HEK293T (cell line): ENCODE measurements at regions not wholly inside any gene's neighbourhood (a gene's known extent, or its start where the extent isn't known, plus 50 kb on each side); places are given as distances from the start of the nearest gene placed in this dataset.

Experiments used
- CTCF ChIA-PET: fragments of 350-600 bp; formaldehyde crosslinking; extraction: SDS; loops from one replicate; lab custom pipeline; 2021; ENCODE audit warnings: antibody characterized with exemption, inconsistent platforms; lab: Yijun Ruan, JAX
- POLR2A ChIA-PET: fragments of 350-600 bp; formaldehyde crosslinking; extraction: SDS; loops from one replicate; lab custom pipeline; 2020; ENCODE audit warnings: antibody characterized with exemption, inconsistent platforms; lab: Yijun Ruan, JAX
- DNase-seq: peaks from one replicate; pipeline ENCODE4 v3.0.0; 2012; ENCODE audit warnings: mixed read lengths; ENCODE audit errors: extremely low spot score
- ARNT ChIP-seq: fragments of 450-650 bp; IDR thresholded peaks from 2 replicates; pipeline ENCODE4 v1.6.1; 2017; ENCODE audit warnings: mild to moderate bottlenecking
- BHLHE40 ChIP-seq: fragments of 450-650 bp; IDR thresholded peaks from 2 replicates; pipeline ENCODE4 v1.6.1; 2016; ENCODE audit warnings: mild to moderate bottlenecking, moderate library complexity, borderline replicate concordance
- CTBP1 ChIP-seq: fragments of 450-650 bp; IDR thresholded peaks from 2 replicates; pipeline ENCODE4 v1.6.1; 2016; ENCODE audit warnings: borderline replicate concordance
- ELF4 ChIP-seq: fragments of 450-650 bp; IDR thresholded peaks from 2 replicates; pipeline ENCODE4 v1.6.1; 2017; ENCODE audit warnings: antibody characterized with exemption
- FOXA1 ChIP-seq: fragments of 450-650 bp; IDR thresholded peaks from 2 replicates; pipeline ENCODE4 v1.6.1; 2016; ENCODE audit warnings: mild to moderate bottlenecking
- FOXK2 ChIP-seq: fragments of 450-650 bp; IDR thresholded peaks from 2 replicates; pipeline ENCODE4 v1.6.1; 2016; ENCODE audit warnings: mild to moderate bottlenecking
- FOXM1 ChIP-seq: fragments of 450-650 bp; IDR thresholded peaks from 2 replicates; pipeline ENCODE4 v1.6.1; 2017; ENCODE audit warnings: mild to moderate bottlenecking, borderline replicate concordance
- HDGF ChIP-seq: fragments of 450-650 bp; IDR thresholded peaks from 2 replicates; pipeline ENCODE4 v1.6.1; 2017; ENCODE audit warnings: antibody characterized with exemption, borderline replicate concordance
- L3MBTL2 ChIP-seq: fragments of 450-650 bp; conservative IDR thresholded peaks from 2 replicates; pipeline ENCODE4 v1.6.1; 2016; ENCODE audit warnings: mild to moderate bottlenecking
- LEF1 ChIP-seq: fragments of 450-650 bp; IDR thresholded peaks from 2 replicates; pipeline ENCODE4 v1.6.1; 2017; ENCODE audit warnings: mild to moderate bottlenecking, borderline replicate concordance
- NFRKB ChIP-seq: fragments of 450-650 bp; IDR thresholded peaks from 2 replicates; pipeline ENCODE4 v1.6.1; 2016; ENCODE audit warnings: mild to moderate bottlenecking, moderate library complexity
- SP1 ChIP-seq: fragments of 450-650 bp; IDR thresholded peaks from 2 replicates; pipeline ENCODE4 v1.6.1; 2017
- SUZ12 ChIP-seq: fragments of 450-650 bp; IDR thresholded peaks from 2 replicates; pipeline ENCODE4 v1.6.1; 2016; ENCODE audit warnings: mild to moderate bottlenecking
- TARDBP ChIP-seq: fragments of 450-650 bp; IDR thresholded peaks from 2 replicates; pipeline ENCODE4 v1.6.1; 2016
- ZNF384 ChIP-seq: fragments of 450-650 bp; IDR thresholded peaks from 2 replicates; pipeline ENCODE4 v1.6.1; 2016
- TF ChIP-seq, protein P1 (sequence below): fragments of 450-650 bp; IDR thresholded peaks from 2 replicates; pipeline ENCODE4 v1.6.1; 2016

DNA sequence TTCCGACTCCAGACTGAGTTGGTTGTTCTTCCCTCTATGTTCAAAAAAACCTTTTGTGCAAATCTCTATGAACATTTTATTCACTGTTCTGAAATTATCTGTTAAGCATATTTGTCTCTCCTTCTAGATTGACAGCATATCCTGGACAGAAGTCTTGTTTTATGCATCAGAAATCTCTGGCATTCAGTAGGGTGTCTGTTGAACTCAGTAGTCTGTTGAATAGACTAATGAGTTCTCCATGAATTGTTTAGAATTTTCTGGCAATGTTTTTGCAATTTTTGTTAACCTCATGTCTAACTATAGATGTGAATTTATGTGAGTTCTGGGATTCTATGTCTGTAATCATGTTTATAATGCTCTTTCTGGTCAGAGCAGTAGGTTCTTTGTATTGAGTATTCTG lies 222.5 kb upstream of the KCNMB2 start:
- no peak for DNase-seq
- POLR2A ChIA-PET, result no interaction called here
- CTCF ChIA-PET, result no interaction called here
- TF ChIP-seq SUZ12 (no peak), L3MBTL2 (no peak), LEF1 (no peak), BHLHE40 (no peak), HDGF (no peak), FOXM1 (no peak), SP1 (no peak), TARDBP (no peak), CTBP1 (no peak), ELF4 (no peak), FOXK2 (no peak), NFRKB (no peak)
- TF ChIP-seq, protein P1, sequence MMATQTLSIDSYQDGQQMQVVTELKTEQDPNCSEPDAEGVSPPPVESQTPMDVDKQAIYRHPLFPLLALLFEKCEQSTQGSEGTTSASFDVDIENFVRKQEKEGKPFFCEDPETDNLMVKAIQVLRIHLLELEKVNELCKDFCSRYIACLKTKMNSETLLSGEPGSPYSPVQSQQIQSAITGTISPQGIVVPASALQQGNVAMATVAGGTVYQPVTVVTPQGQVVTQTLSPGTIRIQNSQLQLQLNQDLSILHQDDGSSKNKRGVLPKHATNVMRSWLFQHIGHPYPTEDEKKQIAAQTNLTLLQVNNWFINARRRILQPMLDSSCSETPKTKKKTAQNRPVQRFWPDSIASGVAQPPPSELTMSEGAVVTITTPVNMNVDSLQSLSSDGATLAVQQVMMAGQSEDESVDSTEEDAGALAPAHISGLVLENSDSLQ, result no peak

DNA sequence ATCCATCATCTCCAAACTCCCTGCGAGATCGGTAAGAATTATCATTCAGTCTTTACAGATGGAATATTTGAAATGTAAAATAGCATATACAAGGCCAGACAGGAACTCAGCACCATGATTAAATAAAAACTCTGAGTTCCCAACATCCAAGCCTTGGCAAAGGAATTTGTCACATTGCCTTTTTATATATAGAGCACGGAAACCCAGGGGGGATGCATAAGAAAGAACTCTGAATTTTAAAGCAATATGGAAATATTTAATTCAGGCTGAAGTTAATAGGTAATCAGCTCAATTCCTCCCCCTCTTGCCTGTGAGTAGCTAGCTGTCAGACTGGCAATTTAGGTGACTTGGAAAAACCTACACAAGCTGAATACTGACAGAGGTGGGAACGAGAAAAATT lies 217.9 kb upstream of the KCNMB2 start:
- TF ChIP-seq SUZ12 (no peak), LEF1 (no peak), L3MBTL2 (no peak), ARNT (no peak), FOXK2 (no peak), SP1 (no peak), FOXM1 (no peak), HDGF (no peak), CTBP1 (no peak), FOXA1 (no peak), ZNF384 (no peak), ELF4 (no peak), NFRKB (no peak), TARDBP (no peak), BHLHE40 (no peak)
- TF ChIP-seq, protein P1, result no peak
- POLR2A ChIA-PET, result no interaction called here
- DNase-seq, result no peak
- CTCF ChIA-PET, result no interaction called here

DNA sequence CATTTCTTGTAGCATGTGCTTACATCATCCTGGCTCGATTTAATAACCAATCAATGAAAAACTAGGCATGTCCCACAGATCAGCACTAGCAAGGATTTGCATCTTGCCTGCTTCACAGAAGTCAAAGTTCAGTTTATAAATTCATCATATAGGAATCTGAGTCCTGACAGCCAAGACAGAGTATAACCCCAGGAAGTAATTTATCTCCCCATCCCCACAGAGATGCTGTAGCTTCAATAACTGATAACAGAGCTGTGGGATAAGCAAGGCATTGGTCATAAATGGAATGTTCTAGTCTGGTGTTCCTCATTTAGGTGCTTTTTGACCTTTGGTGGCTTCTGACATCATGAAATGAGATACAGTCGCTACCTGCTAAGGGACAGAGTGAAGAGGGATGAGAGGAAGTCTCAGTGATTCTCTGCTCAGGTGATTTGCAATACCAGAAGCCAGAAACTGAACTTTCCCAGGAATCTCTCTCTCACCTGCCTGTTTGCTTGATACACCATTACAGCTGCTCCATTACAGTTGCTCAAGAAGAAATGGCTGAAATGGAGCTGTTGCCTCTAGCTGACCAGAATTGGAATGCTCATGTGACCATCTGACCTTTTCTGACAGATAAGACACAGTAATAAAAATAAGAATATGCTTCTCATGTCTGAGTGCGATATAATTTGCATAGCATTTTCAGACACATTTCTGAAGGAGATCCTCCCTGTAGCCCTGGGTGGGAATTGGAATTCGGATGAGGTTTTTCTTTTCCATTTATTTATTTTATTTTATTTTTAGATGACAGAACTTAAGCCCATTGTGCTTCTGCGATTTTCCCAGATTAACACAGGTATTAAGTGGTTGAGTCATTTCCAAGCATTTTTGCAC lies 217.1 kb upstream of the KCNMB2 start:
- CTCF ChIA-PET, result interaction anchor here (0.7 kb wide), 1 partner anchor 77 kb away, joined by 4 read pairs; no protein-coding TSS in a partner anchor
- POLR2A ChIA-PET, result no interaction called here
- no peak for DNase-seq
- TF ChIP-seq NFRKB, result no peak
- TF ChIP-seq CTBP1, result no peak
- TF ChIP-seq BHLHE40, result no peak
- TF ChIP-seq FOXK2, result no peak
- TF ChIP-seq FOXA1, result no peak
- TF ChIP-seq, protein P1, result no peak
- no peak for TF ChIP-seq LEF1
- TF ChIP-seq HDGF, result no peak
- no peak for TF ChIP-seq ARNT
- no peak for TF ChIP-seq SUZ12
- TF ChIP-seq FOXM1, result no peak
- no peak for TF ChIP-seq ZNF384
- no peak for TF ChIP-seq TARDBP
- no peak for TF ChIP-seq ELF4
- no peak for TF ChIP-seq SP1
- no peak for TF ChIP-seq L3MBTL2

DNA sequence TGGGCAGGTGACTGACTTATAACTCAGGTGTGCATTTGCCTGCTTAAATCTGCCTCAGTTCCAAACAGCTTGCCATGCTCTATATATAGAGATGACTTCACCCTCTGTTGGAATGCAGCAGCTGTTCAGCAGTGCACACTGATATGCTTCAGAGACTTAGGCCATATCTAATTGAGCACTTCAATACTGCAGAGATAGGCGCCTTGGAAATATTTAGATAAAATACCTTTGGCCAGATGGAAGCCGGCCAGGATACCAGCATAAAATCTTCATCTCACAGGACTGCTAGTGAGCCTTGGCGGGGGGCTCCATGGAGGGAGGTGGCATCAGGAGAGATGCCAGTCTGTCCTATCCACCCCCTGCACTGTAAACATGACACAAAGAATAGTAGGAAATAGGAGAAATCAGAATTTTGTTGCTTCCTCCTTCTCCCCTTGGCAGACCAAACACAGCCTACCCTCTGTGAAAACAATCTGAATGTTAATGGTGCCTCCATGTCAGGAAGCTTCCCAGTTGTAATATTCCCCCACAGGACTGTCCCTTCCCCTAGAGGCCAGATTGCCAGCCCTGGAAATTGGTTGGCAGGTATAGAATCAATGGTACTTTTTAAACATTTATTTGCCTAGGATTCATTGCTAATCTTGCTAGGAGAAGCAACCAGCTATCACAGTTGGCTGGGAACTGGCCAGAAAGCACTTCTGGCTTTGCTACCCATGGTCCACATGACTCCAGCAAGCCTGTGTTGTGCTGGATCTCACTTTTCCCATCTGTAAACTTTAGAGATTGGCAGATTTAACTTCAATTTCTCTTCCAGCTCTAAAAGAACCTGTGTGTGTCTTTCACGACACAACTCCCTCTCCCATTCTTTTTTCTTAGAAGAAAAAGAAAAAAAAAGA lies 215.5 kb upstream of the KCNMB2 start:
- DNase-seq, result no peak
- TF ChIP-seq NFRKB, result no peak
- TF ChIP-seq SUZ12, result no peak
- no peak for TF ChIP-seq SP1
- TF ChIP-seq TARDBP, result no peak
- no peak for TF ChIP-seq BHLHE40
- TF ChIP-seq ARNT, result no peak
- POLR2A ChIA-PET, result no interaction called here
- CTCF ChIA-PET, result interaction anchor here (0.7 kb wide), 1 partner anchor 1268 kb away, joined by 4 read pairs; no protein-coding TSS in a partner anchor

DNA sequence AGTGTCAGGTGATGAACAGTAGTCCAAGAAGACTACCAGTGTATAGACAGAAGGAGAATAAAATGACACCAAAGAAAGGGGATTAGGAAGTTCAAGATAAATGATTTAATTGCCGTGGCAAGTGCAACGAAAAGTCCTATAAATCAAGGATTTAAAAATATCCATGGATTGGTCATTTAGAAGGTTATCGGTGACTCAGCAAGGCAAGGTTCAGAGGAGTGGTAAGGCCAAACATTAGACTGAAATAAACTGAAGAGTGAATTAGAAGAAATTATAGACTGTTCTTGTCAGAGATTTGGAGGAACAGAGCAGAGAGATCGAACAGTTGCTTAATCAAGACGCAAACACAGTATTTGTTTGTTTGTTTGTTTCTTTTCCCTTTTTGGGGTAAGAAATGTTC lies 211.9 kb upstream of the KCNMB2 start:
- TF ChIP-seq ZNF384, result no peak
- no peak for TF ChIP-seq ARNT
- TF ChIP-seq, protein P1, result no peak
- TF ChIP-seq HDGF, result no peak
- TF ChIP-seq SP1, result no peak
- TF ChIP-seq LEF1, result no peak
- no peak for TF ChIP-seq NFRKB
- TF ChIP-seq ELF4, result no peak
- no peak for TF ChIP-seq SUZ12
- TF ChIP-seq FOXM1, result no peak
- no peak for TF ChIP-seq TARDBP
- no peak for TF ChIP-seq FOXK2
- no peak for TF ChIP-seq L3MBTL2
- POLR2A ChIA-PET, result no interaction called here
- no peak for DNase-seq
- CTCF ChIA-PET, result interaction anchor here (0.5 kb wide), 1 partner anchor 240 kb away, joined by 4 read pairs; no protein-coding TSS in a partner anchor
